HG03196 (cell line): ENCODE measurements at regions not wholly inside any gene's neighbourhood (a gene's known extent, or its start where the extent isn't known, plus 50 kb on each side); places are given as distances from the start of the nearest gene placed in this dataset.
"Not testable (repeated sequence)": the region's sequence is repeated elsewhere in the genome, so short reads cannot be mapped to it uniquely, and the experiment has no call there.

Experiments used
- ATAC-seq: cut with Tn5 transposase; IDR thresholded peaks from one replicate; pipeline ENCODE4 v1.9.1; 2021; ENCODE audit not compliant: unreplicated experiment

- no peak for ATAC-seq
These were observed 120.0 kb downstream of the GALR1 start for GRCh38 chr18:77369644-77370043.

DNA sequence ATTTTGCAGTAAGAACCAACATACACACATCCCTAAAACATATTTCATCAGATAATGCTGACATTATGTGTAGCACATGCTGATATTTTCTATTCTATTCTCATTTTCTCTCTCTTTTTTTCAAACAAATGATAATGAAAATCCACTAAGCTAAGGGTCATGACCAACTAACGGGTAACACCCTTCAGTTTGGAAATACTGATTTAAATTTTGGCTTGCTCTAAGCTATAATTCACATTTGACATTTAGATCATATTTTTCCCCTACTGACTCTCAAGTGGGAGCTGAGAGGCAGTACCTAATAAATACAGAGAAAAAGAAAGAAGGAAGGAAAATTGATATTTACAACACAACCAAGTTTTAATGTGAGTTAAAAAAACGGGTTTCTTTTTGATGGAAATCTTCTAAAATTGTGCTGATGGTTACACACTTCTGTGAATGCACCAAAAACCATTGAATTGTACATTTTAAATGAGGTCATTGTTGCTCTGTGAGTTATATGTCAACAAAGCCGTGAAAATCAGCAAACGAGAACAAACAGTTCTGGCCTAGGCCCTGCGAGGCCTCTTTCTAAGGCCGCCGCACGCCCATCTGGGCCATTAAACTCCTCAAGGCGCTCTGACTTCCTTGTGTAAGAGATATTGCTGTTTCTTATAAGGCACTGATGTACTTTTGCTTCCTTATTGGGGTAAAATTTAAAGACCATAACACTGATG lies 124.2 kb downstream of the GALR1 start:
- ATAC-seq = no peak

DNA sequence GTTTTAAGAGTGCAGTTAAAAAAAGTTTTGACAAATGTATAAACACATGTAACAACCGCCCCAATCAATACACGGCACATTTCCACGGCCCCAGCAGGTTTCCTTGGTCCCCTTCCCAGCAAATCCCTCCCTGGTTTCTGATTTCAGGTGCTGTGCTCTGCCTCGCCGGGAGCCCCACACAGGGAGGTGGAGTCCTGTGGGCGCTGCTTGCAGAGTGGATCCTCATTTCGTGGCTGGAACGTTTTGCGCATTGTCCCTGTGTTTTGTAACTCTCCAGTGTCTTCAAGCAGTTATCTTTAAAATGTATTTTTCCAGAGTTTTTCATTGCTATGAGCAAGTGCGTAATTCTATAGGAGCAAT lies 124.8 kb downstream of the GALR1 start:
- no peak for ATAC-seq

- ATAC-seq = no peak
These were observed 126.5 kb downstream of the GALR1 start for GRCh38 chr18:77376043-77376732.

DNA sequence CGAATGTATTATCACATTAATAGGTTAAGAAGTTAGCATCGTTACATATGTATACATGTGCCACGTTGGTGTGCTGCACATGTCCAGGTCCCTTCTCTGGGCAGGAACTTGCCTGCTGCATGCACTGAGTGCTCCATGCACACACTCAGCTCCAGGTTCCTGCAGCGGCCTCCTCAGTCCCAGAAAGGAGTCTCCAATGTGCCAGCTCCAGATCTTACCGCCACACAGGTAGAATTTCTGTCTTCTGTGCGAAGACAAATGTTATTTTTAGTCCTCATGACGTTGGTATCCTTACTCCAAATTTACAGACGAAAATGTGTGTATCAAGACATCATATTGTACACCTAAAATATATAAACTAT lies 127.1 kb downstream of the GALR1 start:
- no peak for ATAC-seq

DNA sequence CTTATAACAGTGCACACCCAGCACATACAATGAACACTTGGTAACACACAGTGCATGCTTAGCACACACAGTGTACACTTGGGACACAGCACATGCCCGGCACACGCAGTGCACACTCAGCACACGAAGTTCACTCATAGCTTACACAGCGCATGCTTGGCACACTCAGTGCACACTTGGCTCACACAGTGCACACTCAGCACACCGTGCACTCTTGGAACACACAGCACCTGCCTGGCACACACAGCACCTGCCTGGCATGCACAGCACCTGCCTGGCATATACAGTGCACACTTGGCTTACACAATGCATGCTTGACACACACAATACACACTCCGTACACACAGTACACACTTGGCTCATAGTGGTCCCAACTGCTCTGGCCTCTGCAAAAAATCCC lies 128.2 kb downstream of the GALR1 start:
- ATAC-seq = no peak

- no peak for ATAC-seq
These were observed 130.4 kb downstream of the GALR1 start for GRCh38 chr18:77379976-77380509.

- ATAC-seq = no peak
These were observed 131.0 kb downstream of the GALR1 start for GRCh38 chr18:77380695-77381094.

GRCh38 chr18:77392321-77392720 lies 142.7 kb downstream of the GALR1 start:
- ATAC-seq = no peak

DNA sequence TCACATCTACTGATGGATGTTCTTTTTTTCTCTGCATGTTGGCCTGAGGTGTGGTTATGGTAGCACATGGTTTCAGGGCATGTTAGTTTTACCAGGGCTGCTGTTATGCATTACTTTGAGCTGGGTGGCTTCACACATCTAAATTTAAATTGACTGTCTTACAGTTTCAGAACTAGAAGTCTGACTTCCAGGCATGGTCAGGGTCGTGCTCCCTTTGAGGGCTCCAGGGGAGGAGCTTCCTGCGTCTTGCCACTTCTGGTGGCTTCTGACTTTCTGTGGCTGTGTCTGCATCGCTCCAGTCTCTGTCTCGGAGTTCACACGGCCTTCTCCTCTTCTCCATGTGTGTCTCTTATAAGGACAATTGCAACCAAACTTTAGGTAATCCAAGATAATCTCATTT lies 143.9 kb downstream of the GALR1 start:
- no peak for ATAC-seq

- no peak for ATAC-seq
These were observed 146.3 kb downstream of the GALR1 start for GRCh38 chr18:77395953-77396352.

DNA sequence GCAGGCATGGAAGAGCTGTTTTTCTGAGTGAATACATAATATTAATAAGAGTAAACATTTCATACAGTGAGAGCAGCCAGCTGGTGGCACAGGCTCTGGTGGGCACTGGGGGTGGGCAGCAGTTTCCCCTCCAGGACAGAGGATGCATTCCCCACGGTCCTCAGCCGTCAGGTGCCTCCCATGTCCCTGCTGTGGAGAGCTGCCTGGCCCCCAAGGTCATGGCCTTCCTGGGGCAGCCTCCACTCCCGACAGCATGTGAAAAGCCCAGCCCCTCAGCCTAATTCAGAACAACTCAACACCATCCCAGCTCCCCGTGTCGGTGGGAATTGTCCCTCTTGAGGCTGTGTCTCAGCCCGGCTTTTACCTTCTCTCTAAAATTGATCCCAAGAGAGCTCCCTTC lies 147.4 kb downstream of the GALR1 start:
- no peak for ATAC-seq

GRCh38 chr18:77397617-77398016 lies 148.0 kb downstream of the GALR1 start:
- ATAC-seq = no peak

GRCh38 chr18:77400561-77400960 lies 150.9 kb downstream of the GALR1 start:
- ATAC-seq = no peak

DNA sequence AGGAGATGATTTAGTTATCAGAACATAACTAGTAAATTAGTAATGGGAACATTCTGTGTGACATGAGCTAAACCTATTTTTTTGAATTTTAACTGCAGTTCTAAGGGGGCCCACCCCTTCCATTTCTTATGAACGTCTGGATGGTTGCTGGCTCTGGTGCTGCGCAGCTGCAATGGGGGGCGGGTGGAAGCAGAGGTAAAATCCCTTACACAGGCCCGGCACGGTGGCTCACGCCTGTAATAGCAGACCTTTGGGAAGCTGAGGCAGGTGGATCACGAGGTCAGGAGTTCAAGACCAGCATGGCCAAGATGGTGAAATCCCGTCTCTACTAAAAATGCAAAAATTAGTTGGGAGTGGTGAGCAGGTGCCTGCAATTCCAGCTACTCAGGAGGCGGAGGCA lies 151.5 kb downstream of the GALR1 start:
- ATAC-seq = no peak

- ATAC-seq = no peak
These were observed 154.4 kb downstream of the GALR1 start for GRCh38 chr18:77403969-77404535.

DNA sequence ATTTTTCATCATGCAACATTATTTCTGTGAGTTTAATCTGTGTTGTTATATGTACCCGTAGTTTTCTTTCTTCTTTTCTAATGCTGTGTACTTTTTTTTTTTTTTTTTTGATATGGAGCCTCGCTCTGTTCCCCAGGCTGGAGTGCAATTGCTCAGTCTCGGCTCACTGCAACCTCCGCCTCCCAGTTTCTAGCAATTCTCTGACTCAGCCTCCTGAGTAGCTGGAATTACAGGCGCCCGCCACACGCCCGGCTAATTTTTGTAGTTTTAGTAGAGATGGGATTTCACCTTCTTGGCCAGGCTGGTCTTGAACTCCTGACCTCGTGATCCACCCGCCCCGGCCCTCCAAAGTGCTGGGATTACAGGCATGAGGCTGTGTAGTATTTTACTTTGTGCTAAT lies 155.4 kb downstream of the GALR1 start:
- no peak for ATAC-seq

GRCh38 chr18:77407733-77408132 lies 158.1 kb downstream of the GALR1 start:
- no peak for ATAC-seq

GRCh38 chr18:77421546-77421945 lies 171.9 kb downstream of the GALR1 start:
- ATAC-seq = not testable (repeated sequence)

- ATAC-seq = no peak
These were observed 173.6 kb downstream of the GALR1 start for GRCh38 chr18:77422974-77423867.

GRCh38 chr18:77433076-77433475 lies 183.4 kb downstream of the GALR1 start:
- no peak for ATAC-seq
